H1 (cell line): ENCODE measurements at regions not wholly inside any gene's neighbourhood (a gene's known extent, or its start where the extent isn't known, plus 50 kb on each side); places are given as distances from the start of the nearest gene placed in this dataset.

Experiments used
- EZH2 ChIP-seq: fragments of 200-600 bp; sonication (generic); IDR thresholded peaks from 2 replicates; pipeline ENCODE4 v1.7.1; 2012; ENCODE audit warnings: low read depth, mild to moderate bottlenecking, moderate library complexity, low read length, inconsistent platforms; ENCODE audit not compliant: severe bottlenecking
- NRF1 ChIP-seq: IDR thresholded peaks from 2 replicates; pipeline ENCODE4 v1.6.1; 2011; ENCODE audit warnings: mild to moderate bottlenecking, low read depth, low read length, improper control_type of control experiment
- POLR2A ChIP-seq, 2 experiments: IDR thresholded peaks; 1 replicate in 1 of 2; 2 replicates in 1 of 2; pipeline ENCODE4 v1.6.1; 2011; ENCODE audit warnings: low read depth in 2 of 2, low read length in 2 of 2, mild to moderate bottlenecking in 2 of 2; ENCODE audit errors: control extremely low read depth in 1 of 2
- RBBP5 ChIP-seq: IDR thresholded peaks from 2 replicates; pipeline ENCODE4 v1.7.1; 2012; ENCODE audit warnings: low read depth, mild to moderate bottlenecking, inconsistent platforms, low read length, moderate library complexity, borderline replicate concordance
- RXRA ChIP-seq: IDR thresholded peaks from 2 replicates; pipeline ENCODE4 v1.6.1; 2011; ENCODE audit warnings: low read depth, mild to moderate bottlenecking, low read length, moderate library complexity; ENCODE audit not compliant: insufficient read depth

DNA sequence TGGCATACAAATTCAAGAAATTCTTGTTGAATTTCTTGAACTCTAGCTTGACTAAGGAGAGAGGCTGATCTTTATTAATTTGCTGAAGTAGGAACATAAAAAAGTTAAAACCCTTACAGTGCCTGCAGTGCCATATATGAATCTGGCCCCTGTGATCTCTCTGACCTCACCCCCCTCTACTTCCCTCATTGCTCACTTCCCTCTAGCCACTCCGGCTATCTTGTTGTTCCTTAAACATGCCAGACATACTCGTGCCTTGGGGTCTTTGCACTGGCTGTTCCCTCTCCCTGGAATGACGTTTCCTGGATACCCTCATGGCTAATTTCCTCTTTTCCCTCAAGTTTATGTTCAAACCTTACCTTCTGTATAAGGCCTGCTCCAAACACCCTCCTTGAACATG lies 246.3 kb upstream of the SIX2 start (continued):
- TF ChIP-seq EZH2: no peak
- TF ChIP-seq POLR2A (IDR thresholded peaks at IDR 0.05; ENCODE audit: control extremely low read depth in 1 of 2, low read depth in 2 of 2, low read length in 2 of 2): no peak
- no peak for TF ChIP-seq NRF1
- TF ChIP-seq RBBP5: no peak
- TF ChIP-seq RXRA: no peak
